B cell (primary cell): ENCODE measurements at regions not wholly inside any gene's neighbourhood (a gene's known extent, or its start where the extent isn't known, plus 50 kb on each side); places are given as distances from the start of the nearest gene placed in this dataset.

Experiments
- EZH2 ChIP-seq: IDR thresholded peaks from 2 replicates; pipeline ENCODE4 v1.6.1; 2012; ENCODE audit warnings: borderline replicate concordance, low read depth, mild to moderate bottlenecking, moderate library complexity, low read length; ENCODE audit not compliant: insufficient read depth, poor library complexity, severe bottlenecking
- TF ChIP-seq, protein P1 (sequence below): fragments of 200-600 bp; IDR thresholded peaks from one replicate; pipeline ENCODE4 v1.8.0; 2022; ENCODE audit warnings: antibody characterized with exemption, mild to moderate bottlenecking

DNA sequence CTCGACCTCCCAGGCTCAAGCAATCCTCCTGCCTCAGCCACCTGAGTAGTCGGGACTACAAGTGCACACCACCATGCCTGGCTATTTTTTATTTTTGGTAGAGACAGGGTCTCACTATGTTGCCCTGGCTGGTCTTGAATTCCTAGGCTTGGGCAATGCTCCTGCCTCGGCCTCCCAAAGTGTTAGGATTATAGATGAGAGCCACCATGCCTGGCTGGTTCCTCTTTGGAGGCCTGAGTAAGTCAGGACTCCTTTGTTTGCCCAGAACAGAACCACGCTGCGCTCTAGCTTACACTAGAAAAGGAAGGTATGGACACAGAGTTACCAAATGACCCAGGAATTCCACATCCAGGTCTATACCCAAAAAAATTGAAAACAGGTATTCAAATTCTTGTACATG lies 135.9 kb upstream of the SLC1A4 start:
- TF ChIP-seq, protein P1, sequence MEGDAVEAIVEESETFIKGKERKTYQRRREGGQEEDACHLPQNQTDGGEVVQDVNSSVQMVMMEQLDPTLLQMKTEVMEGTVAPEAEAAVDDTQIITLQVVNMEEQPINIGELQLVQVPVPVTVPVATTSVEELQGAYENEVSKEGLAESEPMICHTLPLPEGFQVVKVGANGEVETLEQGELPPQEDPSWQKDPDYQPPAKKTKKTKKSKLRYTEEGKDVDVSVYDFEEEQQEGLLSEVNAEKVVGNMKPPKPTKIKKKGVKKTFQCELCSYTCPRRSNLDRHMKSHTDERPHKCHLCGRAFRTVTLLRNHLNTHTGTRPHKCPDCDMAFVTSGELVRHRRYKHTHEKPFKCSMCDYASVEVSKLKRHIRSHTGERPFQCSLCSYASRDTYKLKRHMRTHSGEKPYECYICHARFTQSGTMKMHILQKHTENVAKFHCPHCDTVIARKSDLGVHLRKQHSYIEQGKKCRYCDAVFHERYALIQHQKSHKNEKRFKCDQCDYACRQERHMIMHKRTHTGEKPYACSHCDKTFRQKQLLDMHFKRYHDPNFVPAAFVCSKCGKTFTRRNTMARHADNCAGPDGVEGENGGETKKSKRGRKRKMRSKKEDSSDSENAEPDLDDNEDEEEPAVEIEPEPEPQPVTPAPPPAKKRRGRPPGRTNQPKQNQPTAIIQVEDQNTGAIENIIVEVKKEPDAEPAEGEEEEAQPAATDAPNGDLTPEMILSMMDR, result no peak
- no peak for TF ChIP-seq EZH2
